ENCODE measurements at regions not wholly inside any gene's neighbourhood (a gene's known extent, or its start where the extent isn't known, plus 50 kb on each side); places are given as distances from the start of the nearest gene placed in this dataset.

DNA sequence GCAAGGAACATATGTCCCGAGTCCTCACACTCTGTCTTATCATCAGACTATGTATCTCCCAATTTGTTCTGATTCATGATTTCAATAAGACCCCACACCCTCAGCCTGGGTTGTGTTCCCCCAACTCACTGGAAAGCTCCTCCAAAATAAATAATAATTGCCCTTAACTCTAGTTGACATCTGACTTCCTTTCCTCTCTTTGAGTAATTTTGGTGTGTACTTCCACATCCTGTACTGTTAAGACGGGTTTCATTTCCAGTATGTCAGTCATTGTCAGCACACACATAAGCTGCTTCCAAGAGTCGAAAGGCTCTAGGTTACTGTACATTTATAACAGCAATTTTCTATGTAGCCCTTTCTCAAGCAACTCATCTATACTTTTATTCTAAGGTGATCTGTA is 52.2 kb upstream of the C1QTNF7 start:
- TF ChIP-seq, protein P1, sequence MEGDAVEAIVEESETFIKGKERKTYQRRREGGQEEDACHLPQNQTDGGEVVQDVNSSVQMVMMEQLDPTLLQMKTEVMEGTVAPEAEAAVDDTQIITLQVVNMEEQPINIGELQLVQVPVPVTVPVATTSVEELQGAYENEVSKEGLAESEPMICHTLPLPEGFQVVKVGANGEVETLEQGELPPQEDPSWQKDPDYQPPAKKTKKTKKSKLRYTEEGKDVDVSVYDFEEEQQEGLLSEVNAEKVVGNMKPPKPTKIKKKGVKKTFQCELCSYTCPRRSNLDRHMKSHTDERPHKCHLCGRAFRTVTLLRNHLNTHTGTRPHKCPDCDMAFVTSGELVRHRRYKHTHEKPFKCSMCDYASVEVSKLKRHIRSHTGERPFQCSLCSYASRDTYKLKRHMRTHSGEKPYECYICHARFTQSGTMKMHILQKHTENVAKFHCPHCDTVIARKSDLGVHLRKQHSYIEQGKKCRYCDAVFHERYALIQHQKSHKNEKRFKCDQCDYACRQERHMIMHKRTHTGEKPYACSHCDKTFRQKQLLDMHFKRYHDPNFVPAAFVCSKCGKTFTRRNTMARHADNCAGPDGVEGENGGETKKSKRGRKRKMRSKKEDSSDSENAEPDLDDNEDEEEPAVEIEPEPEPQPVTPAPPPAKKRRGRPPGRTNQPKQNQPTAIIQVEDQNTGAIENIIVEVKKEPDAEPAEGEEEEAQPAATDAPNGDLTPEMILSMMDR (conservative IDR thresholded peaks at IDR 0.05; ENCODE audit: low read depth in 2 of 2) = no peak
- TF ChIP-seq, protein P2, sequence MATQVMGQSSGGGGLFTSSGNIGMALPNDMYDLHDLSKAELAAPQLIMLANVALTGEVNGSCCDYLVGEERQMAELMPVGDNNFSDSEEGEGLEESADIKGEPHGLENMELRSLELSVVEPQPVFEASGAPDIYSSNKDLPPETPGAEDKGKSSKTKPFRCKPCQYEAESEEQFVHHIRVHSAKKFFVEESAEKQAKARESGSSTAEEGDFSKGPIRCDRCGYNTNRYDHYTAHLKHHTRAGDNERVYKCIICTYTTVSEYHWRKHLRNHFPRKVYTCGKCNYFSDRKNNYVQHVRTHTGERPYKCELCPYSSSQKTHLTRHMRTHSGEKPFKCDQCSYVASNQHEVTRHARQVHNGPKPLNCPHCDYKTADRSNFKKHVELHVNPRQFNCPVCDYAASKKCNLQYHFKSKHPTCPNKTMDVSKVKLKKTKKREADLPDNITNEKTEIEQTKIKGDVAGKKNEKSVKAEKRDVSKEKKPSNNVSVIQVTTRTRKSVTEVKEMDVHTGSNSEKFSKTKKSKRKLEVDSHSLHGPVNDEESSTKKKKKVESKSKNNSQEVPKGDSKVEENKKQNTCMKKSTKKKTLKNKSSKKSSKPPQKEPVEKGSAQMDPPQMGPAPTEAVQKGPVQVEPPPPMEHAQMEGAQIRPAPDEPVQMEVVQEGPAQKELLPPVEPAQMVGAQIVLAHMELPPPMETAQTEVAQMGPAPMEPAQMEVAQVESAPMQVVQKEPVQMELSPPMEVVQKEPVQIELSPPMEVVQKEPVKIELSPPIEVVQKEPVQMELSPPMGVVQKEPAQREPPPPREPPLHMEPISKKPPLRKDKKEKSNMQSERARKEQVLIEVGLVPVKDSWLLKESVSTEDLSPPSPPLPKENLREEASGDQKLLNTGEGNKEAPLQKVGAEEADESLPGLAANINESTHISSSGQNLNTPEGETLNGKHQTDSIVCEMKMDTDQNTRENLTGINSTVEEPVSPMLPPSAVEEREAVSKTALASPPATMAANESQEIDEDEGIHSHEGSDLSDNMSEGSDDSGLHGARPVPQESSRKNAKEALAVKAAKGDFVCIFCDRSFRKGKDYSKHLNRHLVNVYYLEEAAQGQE (IDR thresholded peaks at IDR 0.05; ENCODE audit: unreplicated experiment) = no peak
- TF ChIP-seq EZH2phosphoT487 (IDR thresholded peaks at IDR 0.05; ENCODE audit: unreplicated experiment) (no peak), POLR2AphosphoS5 (IDR thresholded peaks at IDR 0.05; ENCODE audit: low read depth) (no peak), EZH2 (IDR thresholded peaks at IDR 0.05; ENCODE audit: low read depth, unreplicated experiment) (no peak), CREB1 (CRISPR knock-in tag; IDR thresholded peaks at IDR 0.05; ENCODE audit: low read depth) (no peak)
